ENCODE measurements at regions not wholly inside any gene's neighbourhood (a gene's known extent, or its start where the extent isn't known, plus 50 kb on each side); places are given as distances from the start of the nearest gene placed in this dataset.

GRCh38 chr14:105601360-105602242 lies 75.2 kb downstream of the TMEM121 start:
- TF ChIP-seq POLR2A (IDR thresholded peaks at IDR 0.05) = no peak
- TF ChIP-seq, protein P1, sequence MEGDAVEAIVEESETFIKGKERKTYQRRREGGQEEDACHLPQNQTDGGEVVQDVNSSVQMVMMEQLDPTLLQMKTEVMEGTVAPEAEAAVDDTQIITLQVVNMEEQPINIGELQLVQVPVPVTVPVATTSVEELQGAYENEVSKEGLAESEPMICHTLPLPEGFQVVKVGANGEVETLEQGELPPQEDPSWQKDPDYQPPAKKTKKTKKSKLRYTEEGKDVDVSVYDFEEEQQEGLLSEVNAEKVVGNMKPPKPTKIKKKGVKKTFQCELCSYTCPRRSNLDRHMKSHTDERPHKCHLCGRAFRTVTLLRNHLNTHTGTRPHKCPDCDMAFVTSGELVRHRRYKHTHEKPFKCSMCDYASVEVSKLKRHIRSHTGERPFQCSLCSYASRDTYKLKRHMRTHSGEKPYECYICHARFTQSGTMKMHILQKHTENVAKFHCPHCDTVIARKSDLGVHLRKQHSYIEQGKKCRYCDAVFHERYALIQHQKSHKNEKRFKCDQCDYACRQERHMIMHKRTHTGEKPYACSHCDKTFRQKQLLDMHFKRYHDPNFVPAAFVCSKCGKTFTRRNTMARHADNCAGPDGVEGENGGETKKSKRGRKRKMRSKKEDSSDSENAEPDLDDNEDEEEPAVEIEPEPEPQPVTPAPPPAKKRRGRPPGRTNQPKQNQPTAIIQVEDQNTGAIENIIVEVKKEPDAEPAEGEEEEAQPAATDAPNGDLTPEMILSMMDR (IDR thresholded peaks at IDR 0.05) = no peak

Data from heart left ventricle (tissue), 13 donors.